HL-60 (cell line): ENCODE measurements at regions not wholly inside any gene's neighbourhood (a gene's known extent, or its start where the extent isn't known, plus 50 kb on each side); places are given as distances from the start of the nearest gene placed in this dataset.

Experiments used
- GABPA ChIP-seq: IDR thresholded peaks from 2 replicates; pipeline ENCODE4 v1.6.1; 2012; ENCODE audit warnings: low read depth
- POLR2AphosphoS5 ChIP-seq: IDR thresholded peaks from 2 replicates; pipeline ENCODE4 v1.6.1; 2012; ENCODE audit warnings: low read depth
- SPI1 ChIP-seq: IDR thresholded peaks from 2 replicates; pipeline ENCODE4 v1.6.1; 2012; ENCODE audit warnings: low read depth, mild to moderate bottlenecking, borderline replicate concordance
- TF ChIP-seq, protein P1 (sequence below): IDR thresholded peaks from one replicate; pipeline ENCODE4 v1.5.1; 2011; ENCODE audit warnings: low read length, control low read depth, inconsistent platforms; ENCODE audit not compliant: insufficient read depth

DNA sequence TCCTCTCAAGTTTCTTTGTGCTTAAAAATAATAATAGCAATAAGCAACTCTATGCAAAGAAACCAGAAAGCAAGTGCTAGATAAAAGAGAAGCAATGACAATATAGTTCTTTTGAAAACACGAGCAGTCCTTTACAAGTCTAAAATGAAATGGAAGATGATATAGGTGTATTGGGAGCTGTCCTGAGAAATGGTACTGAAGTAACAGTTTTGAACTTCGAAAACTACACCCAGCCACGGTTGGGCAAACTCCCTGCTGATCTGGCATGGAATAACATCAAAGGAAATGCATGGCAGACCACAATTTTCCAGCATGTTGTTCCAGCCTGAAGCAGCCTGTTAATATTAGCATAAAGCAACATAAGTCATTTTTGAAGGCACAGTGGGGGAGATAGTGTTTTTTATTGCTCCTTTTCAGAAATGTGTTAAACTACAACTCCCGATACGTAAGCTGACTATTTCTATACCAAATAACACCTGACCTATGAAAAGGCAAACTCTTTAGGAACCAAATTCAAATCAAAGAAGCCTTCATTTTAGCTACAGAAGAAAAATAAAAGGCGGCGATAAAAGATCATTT, 596.1 kb upstream of the KLHL29 start:
- no peak for TF ChIP-seq POLR2AphosphoS5
- TF ChIP-seq, protein P1, sequence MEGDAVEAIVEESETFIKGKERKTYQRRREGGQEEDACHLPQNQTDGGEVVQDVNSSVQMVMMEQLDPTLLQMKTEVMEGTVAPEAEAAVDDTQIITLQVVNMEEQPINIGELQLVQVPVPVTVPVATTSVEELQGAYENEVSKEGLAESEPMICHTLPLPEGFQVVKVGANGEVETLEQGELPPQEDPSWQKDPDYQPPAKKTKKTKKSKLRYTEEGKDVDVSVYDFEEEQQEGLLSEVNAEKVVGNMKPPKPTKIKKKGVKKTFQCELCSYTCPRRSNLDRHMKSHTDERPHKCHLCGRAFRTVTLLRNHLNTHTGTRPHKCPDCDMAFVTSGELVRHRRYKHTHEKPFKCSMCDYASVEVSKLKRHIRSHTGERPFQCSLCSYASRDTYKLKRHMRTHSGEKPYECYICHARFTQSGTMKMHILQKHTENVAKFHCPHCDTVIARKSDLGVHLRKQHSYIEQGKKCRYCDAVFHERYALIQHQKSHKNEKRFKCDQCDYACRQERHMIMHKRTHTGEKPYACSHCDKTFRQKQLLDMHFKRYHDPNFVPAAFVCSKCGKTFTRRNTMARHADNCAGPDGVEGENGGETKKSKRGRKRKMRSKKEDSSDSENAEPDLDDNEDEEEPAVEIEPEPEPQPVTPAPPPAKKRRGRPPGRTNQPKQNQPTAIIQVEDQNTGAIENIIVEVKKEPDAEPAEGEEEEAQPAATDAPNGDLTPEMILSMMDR, result no peak
- TF ChIP-seq GABPA, result no peak
- TF ChIP-seq SPI1, result no peak
